PC-9 (cell line): ENCODE measurements at regions not wholly inside any gene's neighbourhood (a gene's known extent, or its start where the extent isn't known, plus 50 kb on each side); places are given as distances from the start of the nearest gene placed in this dataset.

Source experiments
- BruUV-seq: library from RNA; stranded (reverse); fragments of 400-500 nt; replicated peaks from 2 replicates; lab custom pipeline; 2021; lab: Mats Ljungman, UMichigan
- CTCF ChIA-PET: fragments of 300-600 bp; sonication (Branson Sonifier 250); formaldehyde crosslinking; loops from one replicate; lab custom pipeline; 2022; ENCODE audit warnings: antibody characterized with exemption; lab: Charles Lee
- POLR2A ChIA-PET: fragments of 300-600 bp; sonication (Branson Sonifier 250); formaldehyde crosslinking; loops from one replicate; lab custom pipeline; 2022; ENCODE audit warnings: antibody characterized with exemption; ENCODE audit not compliant: unreplicated experiment; lab: Charles Lee
- DNase-seq, 2 experiments: peaks; one replicate each; pipeline versions ENCODE4 v3.0.0 to v3.0.0-alpha.2; 2015 to 2022; ENCODE audit warnings: mixed read lengths in 1 of 2
- H2AFZ ChIP-seq: fragments of 200-600 bp; sonication (generic); 2 replicates; pipeline ENCODE4 v1.8.1; 2017; ENCODE audit warnings: antibody characterized with exemption
- H3F3A ChIP-seq: fragments of 200-600 bp; sonication (generic); 2 replicates; pipeline ENCODE4 v1.8.1; 2017; ENCODE audit warnings: antibody characterized with exemption, mild to moderate bottlenecking, low read depth; ENCODE audit not compliant: insufficient read depth
- H3K27ac ChIP-seq: fragments of 200-600 bp; sonication (generic); 2 replicates; pipeline ENCODE4 v1.6.1; 2016; ENCODE audit warnings: mixed run types
- H3K27me3 ChIP-seq: fragments of 200-600 bp; sonication (generic); 2 replicates; pipeline ENCODE4 v1.6.1; 2016; ENCODE audit warnings: low read depth, mixed run types; ENCODE audit not compliant: insufficient read depth
- H3K36me3 ChIP-seq: fragments of 200-600 bp; sonication (generic); 2 replicates; pipeline ENCODE4 v1.6.1; 2016; ENCODE audit warnings: low read depth, mixed run types
- H3K4me1 ChIP-seq: fragments of 200-600 bp; sonication (generic); replicated peaks from 2 replicates; pipeline ENCODE4 v1.6.1; 2016; ENCODE audit warnings: mixed run types; ENCODE audit not compliant: insufficient read depth
- H3K4me2 ChIP-seq: fragments of 200-600 bp; sonication (generic); 2 replicates; pipeline ENCODE4 v1.6.1; 2017; ENCODE audit warnings: mixed run types
- H3K4me3 ChIP-seq: fragments of 200-600 bp; sonication (generic); 2 replicates; pipeline ENCODE4 v1.6.1; 2016; ENCODE audit warnings: mixed run types
- H3K79me2 ChIP-seq: fragments of 200-600 bp; sonication (generic); 2 replicates; pipeline ENCODE4 v1.6.1; 2017; ENCODE audit warnings: low read depth, mixed run types
- H3K9me2 ChIP-seq: fragments of 200-600 bp; sonication (generic); 2 replicates; pipeline ENCODE4 v1.8.1; 2017; ENCODE audit warnings: mild to moderate bottlenecking; ENCODE audit not compliant: insufficient read depth
- H3K9me3 ChIP-seq: fragments of 200-600 bp; sonication (generic); 2 replicates; pipeline ENCODE4 v1.8.1; 2016; ENCODE audit warnings: low read depth; ENCODE audit not compliant: insufficient read depth
- H4K20me1 ChIP-seq: fragments of 200-600 bp; sonication (generic); 2 replicates; pipeline ENCODE4 v1.8.1; 2017; ENCODE audit not compliant: insufficient read depth
- CTCF ChIP-seq: fragments of 200-600 bp; sonication (generic); conservative IDR thresholded peaks from 2 replicates; pipeline ENCODE4 v1.6.1; 2017; ENCODE audit warnings: mixed run types, antibody characterized with exemption, mild to moderate bottlenecking, moderate library complexity
- EZH2 ChIP-seq: fragments of 200-600 bp; sonication (generic); IDR thresholded peaks from 2 replicates; pipeline ENCODE4 v1.8.0; 2017; ENCODE audit warnings: antibody characterized with exemption, low read depth
- intact Hi-C: fragments of 100-400 bp; cut with micrococcal nuclease; formaldehyde crosslinking; loops from one replicate; pipeline ENCODE4 v1.10.0; 2022; ENCODE audit not compliant: unreplicated experiment

- no peak for DNase-seq
- H3K9me3 ChIP-seq, result no peaks in the 10 kb centered on the region
- no peaks in the 10 kb centered on the region for H3K9me2 ChIP-seq
- no peaks in the 10 kb centered on the region for H3K4me1 ChIP-seq
- no peak overlapping the region for H2AFZ ChIP-seq
- H3K36me3 ChIP-seq, result no peaks in the 10 kb centered on the region
- ChIA-PET POLR2A (no interaction called here), CTCF (no interaction called here)
- no peak for TF ChIP-seq CTCF
- no peak for TF ChIP-seq EZH2
- no TSS peak for BruUV-seq
- no peak overlapping the region for H3K27ac ChIP-seq
- H4K20me1 ChIP-seq, result no peaks in the 10 kb centered on the region
- intact Hi-C loops, result no loop called here
- H3K79me2 ChIP-seq, result no peaks in the 10 kb centered on the region
- H3F3A ChIP-seq, result no peaks in the 10 kb centered on the region
- no peaks in the 10 kb centered on the region for H3K27me3 ChIP-seq
- H3K4me2 ChIP-seq, result no peak overlapping the region
- no peak overlapping the region for H3K4me3 ChIP-seq
Measured at GRCh38 chr2:166610913-166611305, 116.9 kb upstream of the SCN7A start.

- TF ChIP-seq CTCF (no peak), EZH2 (no peak)
- ChIA-PET POLR2A (no interaction called here), CTCF (no interaction called here)
- Histone ChIP-seq H3K9me2 (no peaks in the 10 kb centered on the region), H3K79me2 (no peaks in the 10 kb centered on the region), H3K4me2 (no peak overlapping the region), H3K4me1 (no peaks in the 10 kb centered on the region), H3K27me3 (no peaks in the 10 kb centered on the region), H3K9me3 (no peaks in the 10 kb centered on the region), H3K27ac (no peak overlapping the region), H3K4me3 (no peak overlapping the region), H2AFZ (no peak overlapping the region), H3K36me3 (no peaks in the 10 kb centered on the region), H4K20me1 (no peaks in the 10 kb centered on the region), H3F3A (no peaks in the 10 kb centered on the region)
- BruUV-seq, result no TSS peak
- intact Hi-C loops, result no loop called here
- DNase-seq, result no peak
Measured at GRCh38 chr2:166610180-166610912, 116.3 kb upstream of the SCN7A start.

- CTCF ChIA-PET, result no interaction called here
- Histone ChIP-seq H3K4me1 (no peaks in the 10 kb centered on the region), H2AFZ (no peak overlapping the region), H4K20me1 (no peaks in the 10 kb centered on the region), H3K27me3 (no peaks in the 10 kb centered on the region), H3K79me2 (no peaks in the 10 kb centered on the region), H3K27ac (no peak overlapping the region), H3K4me2 (no peak overlapping the region), H3K4me3 (no peak overlapping the region), H3K36me3 (no peaks in the 10 kb centered on the region), H3F3A (no peaks in the 10 kb centered on the region), H3K9me3 (no peaks in the 10 kb centered on the region), H3K9me2 (no peaks in the 10 kb centered on the region)
- TF ChIP-seq CTCF (no peak), EZH2 (no peak)
- intact Hi-C loops, result no loop called here
- POLR2A ChIA-PET, result no interaction called here
- no TSS peak for BruUV-seq
- DNase-seq, result no peak
Measured at GRCh38 chr2:166609183-166609959, 115.3 kb upstream of the SCN7A start.
